Neural progenitor cell (in vitro differentiated cells): ENCODE measurements at regions not wholly inside any gene's neighbourhood (a gene's known extent, or its start where the extent isn't known, plus 50 kb on each side); places are given as distances from the start of the nearest gene placed in this dataset.

Experiments
- DNase-seq: peaks from one replicate; pipeline ENCODE4 v3.0.0-alpha.2; 2016; ENCODE audit warnings: low spot score
- H2AFZ ChIP-seq: fragments of 200-600 bp; sonication (generic); replicated peaks from 2 replicates; pipeline ENCODE4 v1.6.1; 2016; ENCODE audit warnings: antibody characterized with exemption
- H3F3A ChIP-seq: fragments of 200-600 bp; sonication (generic); 2 replicates; pipeline ENCODE4 v1.6.1; 2016; ENCODE audit warnings: antibody characterized with exemption, low read depth
- H3K27ac ChIP-seq: fragments of 200-600 bp; sonication (generic); 2 replicates; pipeline ENCODE4 v1.5.1; 2016; ENCODE audit warnings: mild to moderate bottlenecking
- H3K27me3 ChIP-seq: fragments of 200-600 bp; sonication (generic); 2 replicates; pipeline ENCODE4 v1.6.1; 2016; ENCODE audit warnings: mild to moderate bottlenecking, moderate library complexity
- H3K36me3 ChIP-seq: fragments of 200-600 bp; sonication (generic); 2 replicates; pipeline ENCODE4 v1.5.1; 2016
- H3K4me1 ChIP-seq: fragments of 200-600 bp; sonication (generic); 2 replicates; pipeline ENCODE4 v1.6.1; 2016; ENCODE audit warnings: mixed run types
- H3K4me2 ChIP-seq: fragments of 200-600 bp; sonication (generic); 2 replicates; pipeline ENCODE4 v1.6.1; 2016
- H3K4me3 ChIP-seq: fragments of 200-600 bp; sonication (generic); 2 replicates; pipeline ENCODE4 v1.5.1; 2016
- H3K79me2 ChIP-seq: fragments of 200-600 bp; sonication (generic); 2 replicates; pipeline ENCODE4 v1.6.1; 2016; ENCODE audit warnings: low read depth
- H3K9ac ChIP-seq: fragments of 200-600 bp; sonication (generic); 2 replicates; pipeline ENCODE4 v1.6.1; 2016
- H3K9me3 ChIP-seq: fragments of 200-600 bp; sonication (generic); 2 replicates; pipeline ENCODE4 v1.5.1; 2016; ENCODE audit warnings: low read depth
- H4K20me1 ChIP-seq: fragments of 200-600 bp; sonication (generic); 2 replicates; pipeline ENCODE4 v1.6.1; 2016; ENCODE audit warnings: low read depth
- H3K27ac Mint-ChIP-seq: 3 replicates; pipeline ENCODE4 v1.8.0; 2021; ENCODE audit warnings: mixed read lengths
- H3K27me3 Mint-ChIP-seq: 2 replicates; pipeline ENCODE4 v1.8.0; 2022; ENCODE audit warnings: low read depth, mild to moderate bottlenecking, inconsistent platforms, moderate library complexity, mixed read lengths; ENCODE audit not compliant: insufficient read depth
- H3K36me3 Mint-ChIP-seq: 3 replicates; pipeline ENCODE4 v1.8.0; 2021; ENCODE audit warnings: mixed read lengths
- H3K4me1 Mint-ChIP-seq: 3 replicates; pipeline ENCODE4 v1.8.0; 2021; ENCODE audit warnings: mixed read lengths
- H3K4me3 Mint-ChIP-seq: 3 replicates; pipeline ENCODE4 v1.8.0; 2021; ENCODE audit warnings: mild to moderate bottlenecking, moderate library complexity, mixed read lengths
- H3K9me3 Mint-ChIP-seq: 3 replicates; pipeline ENCODE4 v1.8.0; 2020; ENCODE audit warnings: mixed read lengths
- EZH2 ChIP-seq: fragments of 200-600 bp; sonication (generic); IDR thresholded peaks from 2 replicates; pipeline ENCODE4 v1.6.1; 2017; ENCODE audit warnings: antibody characterized with exemption, mild to moderate bottlenecking, moderate library complexity
- EZH2phosphoT487 ChIP-seq: fragments of 200-600 bp; sonication (generic); IDR thresholded peaks from 2 replicates; pipeline ENCODE4 v1.6.1; 2017; ENCODE audit warnings: antibody characterized with exemption
- TF ChIP-seq, protein P1 (sequence below): fragments of 200-600 bp; sonication (generic); IDR thresholded peaks from 2 replicates; pipeline ENCODE4 v1.5.1; 2017; ENCODE audit warnings: antibody characterized with exemption, mild to moderate bottlenecking

DNA sequence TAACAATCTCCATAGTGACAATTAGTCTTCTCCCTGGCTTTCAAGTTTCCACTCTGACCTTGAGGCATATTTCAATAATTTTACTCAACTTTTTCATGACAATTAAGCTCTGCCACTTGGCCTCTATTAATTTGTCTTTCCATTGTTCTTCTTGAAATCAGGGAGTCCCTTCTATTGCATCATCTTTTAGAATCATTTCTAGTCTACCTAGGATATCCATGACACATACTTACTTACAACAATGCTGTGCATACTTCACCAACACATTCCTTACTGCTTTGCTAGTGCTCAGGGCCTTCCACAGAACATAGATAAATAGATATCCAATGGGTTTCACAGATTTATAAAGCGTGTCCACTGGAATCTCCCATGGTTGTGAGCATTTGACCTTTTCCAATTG is 331.5 kb upstream of the LRP1B start:
- no peaks in the 10 kb centered on the region for H3K9me3 ChIP-seq
- TF ChIP-seq, protein P1, sequence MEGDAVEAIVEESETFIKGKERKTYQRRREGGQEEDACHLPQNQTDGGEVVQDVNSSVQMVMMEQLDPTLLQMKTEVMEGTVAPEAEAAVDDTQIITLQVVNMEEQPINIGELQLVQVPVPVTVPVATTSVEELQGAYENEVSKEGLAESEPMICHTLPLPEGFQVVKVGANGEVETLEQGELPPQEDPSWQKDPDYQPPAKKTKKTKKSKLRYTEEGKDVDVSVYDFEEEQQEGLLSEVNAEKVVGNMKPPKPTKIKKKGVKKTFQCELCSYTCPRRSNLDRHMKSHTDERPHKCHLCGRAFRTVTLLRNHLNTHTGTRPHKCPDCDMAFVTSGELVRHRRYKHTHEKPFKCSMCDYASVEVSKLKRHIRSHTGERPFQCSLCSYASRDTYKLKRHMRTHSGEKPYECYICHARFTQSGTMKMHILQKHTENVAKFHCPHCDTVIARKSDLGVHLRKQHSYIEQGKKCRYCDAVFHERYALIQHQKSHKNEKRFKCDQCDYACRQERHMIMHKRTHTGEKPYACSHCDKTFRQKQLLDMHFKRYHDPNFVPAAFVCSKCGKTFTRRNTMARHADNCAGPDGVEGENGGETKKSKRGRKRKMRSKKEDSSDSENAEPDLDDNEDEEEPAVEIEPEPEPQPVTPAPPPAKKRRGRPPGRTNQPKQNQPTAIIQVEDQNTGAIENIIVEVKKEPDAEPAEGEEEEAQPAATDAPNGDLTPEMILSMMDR, result no peak
- TF ChIP-seq EZH2phosphoT487, result no peak
- no peak for TF ChIP-seq EZH2

DNA sequence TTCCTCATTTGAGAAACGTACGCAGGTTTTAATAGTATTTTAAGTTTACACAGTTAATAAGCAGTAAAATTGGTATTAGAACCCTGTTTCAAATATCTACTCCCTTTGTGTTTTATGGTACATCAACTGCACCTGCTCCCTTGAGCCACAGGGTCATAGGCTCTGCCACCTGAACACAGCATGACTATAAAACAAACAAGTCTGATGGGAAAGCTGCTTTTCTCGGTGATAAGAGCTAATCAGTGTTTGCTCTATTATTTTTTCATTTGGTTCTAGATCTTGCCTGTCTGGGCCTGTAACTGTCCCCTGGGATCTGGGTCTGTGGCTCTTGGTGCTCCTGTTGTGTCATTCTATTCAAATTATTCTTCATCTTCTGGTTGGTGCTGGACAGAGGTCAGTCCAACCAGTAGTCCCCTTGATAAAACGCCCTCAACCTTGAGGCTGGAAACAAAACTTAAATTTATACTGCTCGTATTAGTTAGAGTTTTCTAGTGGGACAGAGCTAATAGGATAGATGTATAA is 314.8 kb upstream of the LRP1B start:
- Histone ChIP-seq H3K4me3 (no peak overlapping the region), H3K4me1 (no peaks in the 10 kb centered on the region), H3K4me2 (no peak overlapping the region), H3K9me3 (no peaks in the 10 kb centered on the region), H3K79me2 (no peaks in the 10 kb centered on the region), H3K27ac (no peak overlapping the region), H3K36me3 (no peaks in the 10 kb centered on the region), H3K27me3 (no peaks in the 10 kb centered on the region), H3F3A (no peaks in the 10 kb centered on the region), H4K20me1 (no peaks in the 10 kb centered on the region), H2AFZ (no peak overlapping the region), H3K9ac (no peak overlapping the region)
- DNase-seq, result no peak
- Mint-ChIP-seq H3K36me3 (no peaks in the 10 kb centered on the region), H3K27me3 (no peaks in the 10 kb centered on the region), H3K4me3 (no peak overlapping the region), H3K27ac (no peak overlapping the region), H3K4me1 (no peaks in the 10 kb centered on the region), H3K9me3 (no peaks in the 10 kb centered on the region)
- TF ChIP-seq EZH2phosphoT487 (no peak), EZH2 (no peak)
- TF ChIP-seq, protein P1, result no peak

More for the DNA sequence above, 331.5 kb upstream of the LRP1B start:
- Histone ChIP-seq H3K79me2 (no peaks in the 10 kb centered on the region), H3K36me3 (no peaks in the 10 kb centered on the region), H3F3A (no peaks in the 10 kb centered on the region), H3K9ac (no peak overlapping the region), H3K27me3 (no peaks in the 10 kb centered on the region), H2AFZ (no peak overlapping the region), H3K4me2 (no peak overlapping the region), H3K4me1 (no peaks in the 10 kb centered on the region), H4K20me1 (no peaks in the 10 kb centered on the region), H3K4me3 (no peak overlapping the region), H3K27ac (no peak overlapping the region)
- H3K27ac Mint-ChIP-seq, result no peak overlapping the region
- peaks cover 2% of the 10 kb centered on the region for H3K27me3 Mint-ChIP-seq
- no peaks in the 10 kb centered on the region for H3K4me1 Mint-ChIP-seq
- H3K36me3 Mint-ChIP-seq, result no peaks in the 10 kb centered on the region
- no peak for DNase-seq
- no peak overlapping the region for H3K4me3 Mint-ChIP-seq
- no peaks in the 10 kb centered on the region for H3K9me3 Mint-ChIP-seq

- H4K20me1 ChIP-seq, result no peaks in the 10 kb centered on the region
- no peak overlapping the region for H3K4me2 ChIP-seq
- TF ChIP-seq EZH2 (no peak), EZH2phosphoT487 (no peak)
- TF ChIP-seq, protein P1, result no peak
- Mint-ChIP-seq H3K36me3 (no peaks in the 10 kb centered on the region), H3K4me1 (no peaks in the 10 kb centered on the region), H3K4me3 (no peak overlapping the region), H3K9me3 (no peaks in the 10 kb centered on the region), H3K27ac (no peak overlapping the region), H3K27me3 (no peaks in the 10 kb centered on the region)
- H3K79me2 ChIP-seq, result no peaks in the 10 kb centered on the region
- no peak overlapping the region for H3K27ac ChIP-seq
- no peaks in the 10 kb centered on the region for H3K36me3 ChIP-seq
- DNase-seq, result no peak
- no peaks in the 10 kb centered on the region for H3K9me3 ChIP-seq
- no peaks in the 10 kb centered on the region for H3F3A ChIP-seq
- no peak overlapping the region for H3K9ac ChIP-seq
- H3K27me3 ChIP-seq, result no peaks in the 10 kb centered on the region
- no peak overlapping the region for H2AFZ ChIP-seq
- no peak overlapping the region for H3K4me3 ChIP-seq
- H3K4me1 ChIP-seq, result no peaks in the 10 kb centered on the region
Measured at GRCh38 chr2:142445023-142445422, 314.2 kb upstream of the LRP1B start.
